Astrocyte (in vitro differentiated cells and primary cell): ENCODE measurements at regions not wholly inside any gene's neighbourhood (a gene's known extent, or its start where the extent isn't known, plus 50 kb on each side); places are given as distances from the start of the nearest gene placed in this dataset.
A peak's percentile ranks its signal among the peaks of the same experiment; 100 is the strongest.

Experiments
- DNase-seq: peaks from one replicate; pipeline ENCODE4 v3.0.0-alpha.2; 2010; ENCODE audit warnings: low read depth
- FAIRE-seq: peaks from 2 replicates; lab custom pipeline; 2011; peaks lifted over from hg19 to GRCh38; lab: Jason Lieb, UNC
- H2AFZ ChIP-seq: 2 replicates; pipeline ENCODE4 v1.6.0; 2012; ENCODE audit warnings: low read depth, low read length, inconsistent platforms
- H3K27ac ChIP-seq: 2 replicates; pipeline ENCODE4 v1.5.1; 2011; ENCODE audit warnings: low read depth, low read length, inconsistent platforms
- H3K27me3 ChIP-seq: 2 replicates; pipeline ENCODE4 v1.6.0; 2011; ENCODE audit warnings: low read length, inconsistent platforms; ENCODE audit not compliant: insufficient read depth
- H3K36me3 ChIP-seq: 2 replicates; pipeline ENCODE4 v1.5.1; 2011; ENCODE audit warnings: low read length, inconsistent platforms; ENCODE audit not compliant: insufficient read depth
- H3K4me1 ChIP-seq: 2 replicates; pipeline ENCODE4 v1.5.1; 2011; ENCODE audit warnings: low read length, inconsistent platforms; ENCODE audit not compliant: insufficient read depth
- H3K4me2 ChIP-seq: 2 replicates; pipeline ENCODE4 v1.6.0; 2012; ENCODE audit warnings: low read length, inconsistent platforms
- H3K4me3 ChIP-seq: 2 replicates; pipeline ENCODE4 v1.5.1; 2011; ENCODE audit warnings: low read depth, mild to moderate bottlenecking, low read length, inconsistent platforms; ENCODE audit not compliant: insufficient read depth
- H3K79me2 ChIP-seq: 2 replicates; pipeline ENCODE4 v1.6.0; 2012; ENCODE audit warnings: mild to moderate bottlenecking, low read length, inconsistent platforms; ENCODE audit not compliant: insufficient read depth
- H3K9ac ChIP-seq: 2 replicates; pipeline ENCODE4 v1.6.0; 2012; ENCODE audit warnings: mild to moderate bottlenecking, low read length, inconsistent platforms
- H3K9me3 ChIP-seq: 2 replicates; pipeline ENCODE4 v1.5.1; 2012; ENCODE audit warnings: low read depth, mild to moderate bottlenecking, low read length, inconsistent platforms; ENCODE audit not compliant: insufficient read depth
- H4K20me1 ChIP-seq: 2 replicates; pipeline ENCODE4 v1.6.0; 2012; ENCODE audit warnings: low read length, inconsistent platforms; ENCODE audit not compliant: insufficient read depth
- H3K27ac Mint-ChIP-seq: one replicate; pipeline ENCODE4 v1.8.0; 2021; ENCODE audit warnings: mild to moderate bottlenecking, mixed read lengths; ENCODE audit not compliant: unreplicated experiment
- H3K27me3 Mint-ChIP-seq: one replicate; pipeline ENCODE4 v1.8.0; 2021; ENCODE audit warnings: low read depth, mixed read lengths; ENCODE audit not compliant: unreplicated experiment
- H3K36me3 Mint-ChIP-seq: one replicate; pipeline ENCODE4 v1.8.0; 2021; ENCODE audit warnings: low read depth, mixed read lengths; ENCODE audit not compliant: unreplicated experiment
- H3K4me1 Mint-ChIP-seq: one replicate; pipeline ENCODE4 v1.8.0; 2021; ENCODE audit warnings: low read depth, mixed read lengths; ENCODE audit not compliant: unreplicated experiment
- H3K4me3 Mint-ChIP-seq: one replicate; pipeline ENCODE4 v1.8.0; 2021; ENCODE audit warnings: mild to moderate bottlenecking, moderate library complexity, mixed read lengths; ENCODE audit not compliant: unreplicated experiment
- H3K9me3 Mint-ChIP-seq: one replicate; pipeline ENCODE4 v1.8.0; 2021; ENCODE audit warnings: mild to moderate bottlenecking, mixed read lengths; ENCODE audit not compliant: unreplicated experiment
- CTCF ChIP-seq: IDR thresholded peaks from 2 replicates; pipeline ENCODE4 v1.5.1; 2011; ENCODE audit warnings: low read depth, mild to moderate bottlenecking, inconsistent platforms, low read length, moderate library complexity; ENCODE audit not compliant: insufficient read depth
- EZH2 ChIP-seq: IDR thresholded peaks from 2 replicates; pipeline ENCODE4 v1.6.1; 2012; ENCODE audit warnings: mild to moderate bottlenecking, low read length, inconsistent platforms; ENCODE audit not compliant: insufficient read depth

DNA sequence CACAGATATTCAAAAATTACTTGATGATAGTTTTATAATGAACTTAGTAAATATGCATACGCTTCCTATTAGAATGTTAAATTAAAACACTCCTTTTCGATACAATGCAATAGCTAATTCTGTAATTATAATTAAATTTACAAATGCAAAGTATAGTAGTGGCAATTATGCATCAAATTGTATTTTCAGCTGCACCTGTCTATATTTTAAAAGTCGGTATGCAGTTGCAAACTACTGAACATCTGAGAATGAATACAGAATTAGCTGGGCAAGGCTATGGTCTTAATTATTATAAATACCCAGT is 110.4 kb upstream of the ARHGAP42 start:
- Histone ChIP-seq H3K27me3 (no peaks in the 10 kb centered on the region), H3K9ac (no peak overlapping the region), H3K9me3 (no peaks in the 10 kb centered on the region), H3K79me2 (no peaks in the 10 kb centered on the region), H4K20me1 (no peaks in the 10 kb centered on the region), H3K4me3 (no peak overlapping the region), H3K36me3 (no peaks in the 10 kb centered on the region), H3K4me1 (peaks cover 9% of the 10 kb centered on the region), H2AFZ (no peak overlapping the region), H3K4me2 (no peak overlapping the region), H3K27ac (no peak overlapping the region)
- Mint-ChIP-seq H3K27me3 (no peaks in the 10 kb centered on the region), H3K9me3 (no peaks in the 10 kb centered on the region), H3K4me3 (no peak overlapping the region), H3K27ac (no peak overlapping the region), H3K4me1 (peaks cover 25% of the 10 kb centered on the region), H3K36me3 (no peaks in the 10 kb centered on the region)
- TF ChIP-seq CTCF (no peak), EZH2 (no peak)
- no peak for FAIRE-seq
- no peak for DNase-seq

GRCh38 chr11:100578831-100579311 is 108.2 kb upstream of the ARHGAP42 start:
- peaks cover 25% of the 10 kb centered on the region for H3K4me1 Mint-ChIP-seq
- H4K20me1 ChIP-seq: no peaks in the 10 kb centered on the region
- peak; percentile 60 for DNase-seq

More at GRCh38 chr11:100578831-100579311, 108.2 kb upstream of the ARHGAP42 start:
- Histone ChIP-seq H3K4me2 (peak overlapping the region; percentile 42), H2AFZ (no peak overlapping the region), H3K9me3 (no peaks in the 10 kb centered on the region), H3K27ac (no peak overlapping the region), H3K4me3 (no peak overlapping the region), H3K79me2 (no peaks in the 10 kb centered on the region), H3K27me3 (no peaks in the 10 kb centered on the region), H3K36me3 (no peaks in the 10 kb centered on the region), H3K4me1 (peaks cover 9% of the 10 kb centered on the region), H3K9ac (peak overlapping the region; percentile 0)
- FAIRE-seq: no peak
- TF ChIP-seq EZH2 (no peak), CTCF (no peak)
- H3K4me3 Mint-ChIP-seq: no peak overlapping the region
- H3K27ac Mint-ChIP-seq: peak overlapping the region; percentile 83
- no peaks in the 10 kb centered on the region for H3K36me3 Mint-ChIP-seq
- H3K9me3 Mint-ChIP-seq: no peaks in the 10 kb centered on the region
- H3K27me3 Mint-ChIP-seq: no peaks in the 10 kb centered on the region
